Small intestine (tissue), 7 donors: ENCODE measurements at regions not wholly inside any gene's neighbourhood (a gene's known extent, or its start where the extent isn't known, plus 50 kb on each side); places are given as distances from the start of the nearest gene placed in this dataset.

ENCODE experiments used
- DNase-seq, 2 donors: peaks; one replicate each; pipeline versions ENCODE4 v3.0.0 to v3.0.0-alpha.2; 2013
- FAIRE-seq: peaks from 2 replicates; lab custom pipeline; 2012; peaks lifted over from hg19 to GRCh38; lab: Jason Lieb, UNC
- H3K27ac ChIP-seq, 3 donors: one replicate each; pipeline ENCODE4 v1.5.1; 2013; ENCODE audit warnings: low read length in 2 of 3, mild to moderate bottlenecking in 2 of 3, control low read depth in 1 of 3, inconsistent platforms in 1 of 3, low read depth in 1 of 3, moderate library complexity in 1 of 3
- H3K27me3 ChIP-seq, 3 donors: one replicate each; pipeline ENCODE4 v1.6.1; 2013; ENCODE audit warnings: low read length in 3 of 3, inconsistent platforms in 1 of 3; ENCODE audit not compliant: control insufficient read depth in 3 of 3, insufficient read depth in 3 of 3
- H3K36me3 ChIP-seq, 3 donors: one replicate each; pipeline ENCODE4 v1.6.1; 2013; ENCODE audit warnings: low read length in 3 of 3, inconsistent platforms in 1 of 3, low read depth in 1 of 3, mild to moderate bottlenecking in 1 of 3, moderate library complexity in 1 of 3; ENCODE audit not compliant: control insufficient read depth in 3 of 3, insufficient read depth in 2 of 3
- H3K4me1 ChIP-seq, 3 donors: one replicate each; pipeline ENCODE4 v1.6.1; 2013; ENCODE audit warnings: low read length in 2 of 3, inconsistent platforms in 1 of 3, low read depth in 1 of 3, mild to moderate bottlenecking in 1 of 3, moderate library complexity in 1 of 3; ENCODE audit not compliant: control insufficient read depth in 3 of 3, insufficient read depth in 2 of 3
- H3K4me3 ChIP-seq, 3 donors: one replicate each; pipeline ENCODE4 v1.5.1; 2013; ENCODE audit warnings: low read length in 3 of 3, control low read depth in 1 of 3, inconsistent platforms in 1 of 3, low read depth in 1 of 3, mild to moderate bottlenecking in 1 of 3, moderate library complexity in 1 of 3
- H3K9me3 ChIP-seq, 2 donors: one replicate each; pipeline ENCODE4 v1.6.1; 2013; ENCODE audit warnings: low read depth in 1 of 2, low read length in 1 of 2; ENCODE audit not compliant: control insufficient read depth in 2 of 2, insufficient read depth in 1 of 2
- WGBS, 3 donors: extraction: QIAGEN DNeasy Blood & Tissue Kit; methylation state at CpG; one replicate each; pipeline ENCODE4 v1.1.7; 2013; 5-methylcytosine and 5-hydroxymethylcytosine counted together
- donor health status: healthy with polysubstance abuse.
- donor health status: control.
- donor health status: control.
- donor health status: Bipolar disorder and iron deficiency.
- donor health status: healthy.

- no peaks in the 10 kb centered on the region for H3K36me3 ChIP-seq
- WGBS, 3 donors, result 29 to 41% (median 34%) methylated on average over 8 of the region's 8 CpGs
- no peak for FAIRE-seq
- H3K4me3 ChIP-seq, result no peak overlapping the region
- H3K27ac ChIP-seq, result no peak overlapping the region
- no peaks in the 10 kb centered on the region for H3K9me3 ChIP-seq
- H3K27me3 ChIP-seq, result peaks cover 0 to 2% (median 0%) of the 10 kb centered on the region in 3 donors
- no peaks in the 10 kb centered on the region for H3K4me1 ChIP-seq
- DNase-seq, result peak; percentile 16 to 20
Observed at GRCh38 chr2:102975996-102976975, 214.5 kb downstream of the TMEM182 start.

DNA sequence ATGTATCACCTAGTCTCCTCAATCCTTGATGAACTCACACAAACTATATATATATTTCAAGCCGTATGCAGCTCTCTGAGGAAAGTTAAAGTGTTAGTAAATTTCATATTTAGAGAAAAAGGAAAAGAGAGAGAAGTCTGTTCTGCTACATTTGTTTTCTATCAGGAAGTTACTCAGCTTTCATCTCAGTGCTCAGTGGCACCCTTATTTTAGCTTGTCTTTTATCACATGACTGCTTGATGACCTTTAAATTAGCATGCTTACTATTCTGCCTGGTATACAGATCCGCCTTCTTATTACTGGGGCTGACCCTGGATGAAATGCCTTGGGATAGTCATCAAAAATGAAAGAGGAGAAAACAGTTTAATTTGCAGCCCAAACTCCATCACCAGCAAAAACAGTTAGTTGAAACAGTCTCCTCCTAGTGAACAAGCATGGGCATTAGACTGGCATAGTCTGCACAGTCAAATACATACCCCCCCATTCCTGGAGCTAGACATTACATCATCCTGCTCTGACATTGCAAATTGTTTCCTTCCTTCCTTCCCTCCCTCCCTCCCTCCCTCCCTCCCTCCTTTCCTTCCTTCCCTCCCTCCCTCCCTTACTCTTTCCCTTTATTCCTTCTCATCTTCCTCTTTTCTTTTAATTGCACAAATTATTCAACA lies 215.7 kb downstream of the TMEM182 start:
- Histone ChIP-seq H3K27me3 (peaks cover 0 to 2% (median 0%) of the 10 kb centered on the region in 3 donors), H3K4me1 (no peaks in the 10 kb centered on the region), H3K9me3 (no peaks in the 10 kb centered on the region), H3K4me3 (no peak overlapping the region), H3K36me3 (no peaks in the 10 kb centered on the region), H3K27ac (no peak overlapping the region)
- FAIRE-seq (no peak), DNase-seq (no peak)
- WGBS, 3 donors, result 64 to 81% (median 67%) methylated on average over 2 of the region's 2 CpGs

- 84 to 91% (median 86%) methylated on average over 3 of the region's 3 CpGs for WGBS, 3 donors
- no peak for FAIRE-seq
Observed at GRCh38 chr2:102978091-102978490, 216.3 kb downstream of the TMEM182 start.

DNA sequence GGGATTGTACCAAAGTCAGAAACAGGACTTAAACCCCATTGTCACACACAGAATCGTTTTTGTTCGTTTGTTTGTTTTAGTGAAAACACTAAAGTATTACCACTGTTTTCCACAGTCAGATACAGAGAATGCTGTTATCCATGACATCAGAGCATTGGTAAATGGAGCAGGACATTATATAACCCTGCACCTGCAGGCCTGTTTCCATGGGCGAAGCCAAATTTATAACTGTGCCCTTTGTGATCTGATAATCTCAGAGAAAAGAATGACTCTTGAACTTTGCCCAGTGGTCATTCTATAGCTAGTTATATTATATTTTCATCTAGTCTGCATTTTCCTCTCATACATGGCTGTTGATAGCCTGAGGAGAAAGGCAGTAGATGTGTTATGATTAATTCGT lies 217.6 kb downstream of the TMEM182 start:
- H3K4me1 ChIP-seq, result no peaks in the 10 kb centered on the region
- no peak overlapping the region for H3K4me3 ChIP-seq
- H3K27ac ChIP-seq, result no peak overlapping the region
- H3K27me3 ChIP-seq, result peaks cover 0 to 2% (median 0%) of the 10 kb centered on the region in 3 donors
- DNase-seq, result peak in 1 of 2 donors; percentile 1
- no peaks in the 10 kb centered on the region for H3K9me3 ChIP-seq
- WGBS, 3 donors, result 13 to 57% (median 32%) methylated on average over 4 of the region's 4 CpGs
- no peak for FAIRE-seq
- no peaks in the 10 kb centered on the region for H3K36me3 ChIP-seq

More at GRCh38 chr2:102978091-102978490, 216.3 kb downstream of the TMEM182 start:
- H3K9me3 ChIP-seq, result no peaks in the 10 kb centered on the region
- no peaks in the 10 kb centered on the region for H3K4me1 ChIP-seq
- no peak overlapping the region for H3K27ac ChIP-seq
- no peaks in the 10 kb centered on the region for H3K36me3 ChIP-seq
- no peak for DNase-seq
- H3K4me3 ChIP-seq, result no peak overlapping the region
- peaks cover 0 to 2% (median 0%) of the 10 kb centered on the region in 3 donors for H3K27me3 ChIP-seq

DNA sequence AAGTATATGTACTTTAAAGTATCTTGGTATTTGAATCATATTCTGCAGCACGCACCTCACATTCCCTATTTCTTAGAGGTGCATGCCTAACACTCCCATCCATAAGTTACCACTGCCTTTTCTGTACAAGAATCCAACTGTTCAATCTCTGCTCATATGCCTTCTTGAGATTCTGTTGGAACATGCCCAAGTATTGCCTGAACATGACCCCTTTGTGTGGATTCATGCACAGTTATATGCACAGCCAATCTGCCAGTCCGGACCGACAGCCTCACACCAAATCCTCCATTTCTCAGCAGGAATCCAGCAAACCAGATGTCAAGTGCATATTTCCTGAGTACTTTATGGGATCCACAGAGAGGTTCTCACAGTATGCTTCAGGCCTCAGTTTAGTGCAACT lies 222.0 kb downstream of the TMEM182 start:
- no peaks in the 10 kb centered on the region for H3K36me3 ChIP-seq
- no peaks in the 10 kb centered on the region for H3K4me1 ChIP-seq
- H3K4me3 ChIP-seq, result no peak overlapping the region
- H3K9me3 ChIP-seq, result no peaks in the 10 kb centered on the region
- WGBS, 3 donors, result 88 to 93% (median 89%) methylated on average over 3 of the region's 3 CpGs
- peaks cover 0 to 2% (median 0%) of the 10 kb centered on the region in 3 donors for H3K27me3 ChIP-seq
- DNase-seq (no peak), FAIRE-seq (no peak)
- no peak overlapping the region for H3K27ac ChIP-seq

GRCh38 chr2:102986826-102987490 lies 225.1 kb downstream of the TMEM182 start:
- Histone ChIP-seq H3K27ac (no peak overlapping the region), H3K27me3 (no peaks in the 10 kb centered on the region), H3K4me1 (no peaks in the 10 kb centered on the region), H3K4me3 (no peak overlapping the region), H3K36me3 (no peaks in the 10 kb centered on the region), H3K9me3 (no peaks in the 10 kb centered on the region)
- FAIRE-seq, result no peak
- no peak for DNase-seq
- WGBS, 3 donors, result 53 to 57% (median 56%) methylated on average over 5 of the region's 5 CpGs

DNA sequence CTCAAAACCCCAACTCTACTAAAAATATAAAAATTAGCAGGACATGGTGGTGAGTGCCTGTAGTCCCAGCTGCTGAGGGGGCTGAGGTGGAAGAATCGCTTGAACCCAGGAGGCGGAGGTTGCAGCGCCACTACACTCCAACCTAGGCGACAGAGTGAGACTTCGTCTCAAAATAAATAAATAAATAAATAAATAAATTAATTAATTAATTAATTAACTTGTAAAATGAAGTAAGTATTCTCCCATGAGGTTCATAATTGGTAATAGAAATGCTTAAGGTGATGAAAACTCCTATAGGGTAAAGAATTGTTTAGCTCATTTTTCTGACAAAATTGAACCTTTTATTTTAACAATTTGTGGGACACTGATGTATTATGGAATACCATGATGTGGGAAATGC lies 230.8 kb downstream of the TMEM182 start:
- Histone ChIP-seq H3K27ac (no peak overlapping the region), H3K4me1 (no peaks in the 10 kb centered on the region), H3K36me3 (no peaks in the 10 kb centered on the region), H3K9me3 (no peaks in the 10 kb centered on the region), H3K4me3 (no peak overlapping the region), H3K27me3 (no peaks in the 10 kb centered on the region)
- 95 to 97% (median 96%) methylated on average over 5 of the region's 5 CpGs for WGBS, 3 donors
- FAIRE-seq, result no peak
- no peak for DNase-seq

DNA sequence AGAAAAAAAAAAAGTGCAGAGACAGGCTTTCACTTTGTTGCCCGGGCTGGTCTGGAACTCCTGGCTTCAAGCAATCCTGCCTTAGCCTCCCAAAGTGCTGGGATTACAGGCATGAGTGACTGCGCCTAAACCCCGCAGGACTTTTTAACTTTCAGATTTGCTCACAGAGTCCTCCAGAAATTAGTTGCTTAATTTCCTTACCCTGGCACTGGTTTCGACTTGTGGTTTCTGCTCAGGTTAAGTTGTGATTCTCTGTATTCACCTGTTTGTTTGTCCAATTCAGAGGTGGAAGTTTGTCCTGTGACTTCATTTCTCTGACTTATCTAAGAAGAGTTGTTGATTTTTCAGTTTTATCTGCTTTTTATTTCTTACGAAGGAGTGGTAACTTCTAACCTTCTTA lies 238.1 kb downstream of the TMEM182 start:
- Histone ChIP-seq H3K36me3 (no peaks in the 10 kb centered on the region), H3K4me1 (no peaks in the 10 kb centered on the region), H3K9me3 (peaks cover 0 to 3% of the 10 kb centered on the region in 2 donors), H3K27me3 (no peaks in the 10 kb centered on the region), H3K4me3 (no peak overlapping the region), H3K27ac (no peak overlapping the region)
- no peak for DNase-seq
- 82 to 88% (median 87%) methylated on average over 5 of the region's 5 CpGs for WGBS, 3 donors
- FAIRE-seq, result no peak
